RWPE2 (cell line): ENCODE measurements at regions not wholly inside any gene's neighbourhood (a gene's known extent, or its start where the extent isn't known, plus 50 kb on each side); places are given as distances from the start of the nearest gene placed in this dataset.
"Not testable (repeated sequence)": the region's sequence is repeated elsewhere in the genome, so short reads cannot be mapped to it uniquely, and the experiment has no call there.

Experiments
- ATAC-seq: fragments of 200-7000 bp; cut with Tn5 transposase; 3 replicates; pipeline ENCODE4 v1.9.1; 2021; ENCODE audit warnings: low read depth
- DNase-seq: peaks from one replicate; pipeline ENCODE4 v3.0.0-alpha.2; 2020; ENCODE audit warnings: low spot score
- H3K27ac ChIP-seq: fragments of 450-650 bp; 2 replicates; pipeline ENCODE4 v1.5.1; 2017; ENCODE audit warnings: mild to moderate bottlenecking; ENCODE audit not compliant: poor library complexity, severe bottlenecking
- H3K27me3 ChIP-seq: fragments of 250-450 bp; sonication (Bioruptor Pico); 2 replicates; pipeline ENCODE4 v1.5.1; 2021; ENCODE audit warnings: mild to moderate bottlenecking, moderate library complexity; ENCODE audit not compliant: insufficient read depth, poor library complexity, severe bottlenecking
- H3K36me3 ChIP-seq: fragments of 250-450 bp; sonication (Bioruptor Pico); 2 replicates; pipeline ENCODE4 v1.5.1; 2020; ENCODE audit warnings: low read depth, mild to moderate bottlenecking, moderate library complexity
- H3K4me1 ChIP-seq: fragments of 250-450 bp; sonication (Bioruptor Pico); 2 replicates; pipeline ENCODE4 v1.5.1; 2021; ENCODE audit warnings: mild to moderate bottlenecking, moderate library complexity; ENCODE audit not compliant: insufficient read depth, poor library complexity, severe bottlenecking
- H3K4me3 ChIP-seq: fragments of 250-450 bp; sonication (Bioruptor Pico); 2 replicates; pipeline ENCODE4 v1.5.1; 2021; ENCODE audit warnings: mild to moderate bottlenecking, moderate library complexity; ENCODE audit not compliant: severe bottlenecking
- H3K9me3 ChIP-seq: fragments of 250-450 bp; sonication (Bioruptor Pico); 2 replicates; pipeline ENCODE4 v1.5.1; 2021; ENCODE audit warnings: mild to moderate bottlenecking, moderate library complexity; ENCODE audit not compliant: severe bottlenecking
- CTCF ChIP-seq: fragments of 450-650 bp; IDR thresholded peaks from one replicate; pipeline ENCODE4 v1.5.1; 2017; ENCODE audit warnings: mild to moderate bottlenecking, moderate library complexity; ENCODE audit not compliant: poor library complexity, severe bottlenecking

- ATAC-seq = no peak
- TF ChIP-seq CTCF = no peak
- Histone ChIP-seq H3K36me3 (no peaks in the 10 kb centered on the region), H3K9me3 (no peaks in the 10 kb centered on the region), H3K4me1 (no peaks in the 10 kb centered on the region), H3K27ac (no peak overlapping the region), H3K27me3 (no peaks in the 10 kb centered on the region), H3K4me3 (no peak overlapping the region)
- no peak for DNase-seq
Measured at GRCh38 chr1:213623064-213623581, 364.6 kb upstream of the PROX1 start.

- Histone ChIP-seq H3K36me3 (no peaks in the 10 kb centered on the region), H3K4me3 (no peak overlapping the region), H3K27me3 (no peaks in the 10 kb centered on the region), H3K27ac (no peak overlapping the region), H3K9me3 (no peaks in the 10 kb centered on the region), H3K4me1 (no peaks in the 10 kb centered on the region)
- no peak for DNase-seq
- TF ChIP-seq CTCF = no peak
- no peak for ATAC-seq
Measured at GRCh38 chr1:213623862-213624261, 363.9 kb upstream of the PROX1 start.

- not testable (repeated sequence) for H3K36me3 ChIP-seq, H3K27ac ChIP-seq, DNase-seq, H3K27me3 ChIP-seq, H3K4me1 ChIP-seq, H3K4me3 ChIP-seq, ATAC-seq, H3K9me3 ChIP-seq
Measured at GRCh38 chr1:213636778-213637177, 351.0 kb upstream of the PROX1 start.

GRCh38 chr1:213641312-213641711 is 346.5 kb upstream of the PROX1 start:
- Histone ChIP-seq H3K4me3 (no peak overlapping the region), H3K9me3 (no peaks in the 10 kb centered on the region), H3K27ac (no peak overlapping the region), H3K27me3 (no peaks in the 10 kb centered on the region), H3K36me3 (no peaks in the 10 kb centered on the region), H3K4me1 (no peaks in the 10 kb centered on the region)
- no peak for ATAC-seq
- no peak for TF ChIP-seq CTCF
- DNase-seq = no peak

- H3K36me3 ChIP-seq = no peaks in the 10 kb centered on the region
- H3K27me3 ChIP-seq = no peaks in the 10 kb centered on the region
- H3K4me3 ChIP-seq = no peak overlapping the region
- TF ChIP-seq CTCF = no peak
- H3K4me1 ChIP-seq = no peaks in the 10 kb centered on the region
- H3K9me3 ChIP-seq = no peaks in the 10 kb centered on the region
- no peak overlapping the region for H3K27ac ChIP-seq
- ATAC-seq = no peak
- no peak for DNase-seq
Measured at GRCh38 chr1:213643360-213643759, 344.4 kb upstream of the PROX1 start.
